ENCODE measurements at regions not wholly inside any gene's neighbourhood (a gene's known extent, or its start where the extent isn't known, plus 50 kb on each side); places are given as distances from the start of the nearest gene placed in this dataset.
"Not testable (repeated sequence)": the region's sequence is repeated elsewhere in the genome, so short reads cannot be mapped to it uniquely, and the experiment has no call there.

GRCh38 chr5:57937025-57937424 lies 454.4 kb upstream of the ACTBL2 start:
- Histone ChIP-seq H3K36me3 (replicated peaks) (no peaks in the 10 kb centered on the region), H3K27me3 (ENCODE audit: low read depth) (no peaks in the 10 kb centered on the region), H3K4me3 (no peak overlapping the region), H3K9me3 (no peaks in the 10 kb centered on the region), H3K4me1 (no peaks in the 10 kb centered on the region)
- no peak for DNase-seq (ENCODE audit: low spot score in 2 of 2)
- in situ Hi-C loops (cut with MboI; ENCODE audit: low sequenced_read_pairs) = no loop called here

DNA sequence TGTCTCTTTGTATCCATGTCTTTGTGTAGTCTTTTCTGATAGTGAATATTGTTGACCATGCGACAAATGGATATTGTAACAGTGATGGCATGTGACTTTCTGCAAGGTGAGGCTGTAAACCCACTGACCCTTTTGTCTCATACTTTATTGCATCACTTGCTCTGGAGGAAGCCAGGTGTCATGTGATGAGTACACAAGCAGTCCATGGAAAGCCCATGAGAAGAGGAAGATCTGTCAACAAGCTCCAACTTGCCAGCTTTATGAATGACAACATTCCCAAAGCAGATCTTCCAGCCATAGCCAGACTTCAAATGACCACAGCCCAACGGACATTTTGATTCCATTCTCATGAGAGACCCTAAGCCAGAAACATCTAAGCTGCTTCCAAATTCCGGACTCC lies 450.1 kb upstream of the ACTBL2 start:
- in situ Hi-C loops (cut with MboI; ENCODE audit: low sequenced_read_pairs) = no loop called here
- Histone ChIP-seq H3K9me3 (no peaks in the 10 kb centered on the region), H3K36me3 (replicated peaks) (no peaks in the 10 kb centered on the region), H3K4me3 (no peak overlapping the region), H3K27me3 (ENCODE audit: low read depth) (no peaks in the 10 kb centered on the region), H3K4me1 (no peaks in the 10 kb centered on the region)
- DNase-seq (ENCODE audit: low spot score in 2 of 2) = no peak

GRCh38 chr5:57931807-57932206 lies 449.2 kb upstream of the ACTBL2 start:
- Histone ChIP-seq H3K4me3 (no peak overlapping the region), H3K9me3 (no peaks in the 10 kb centered on the region), H3K27me3 (ENCODE audit: low read depth) (no peaks in the 10 kb centered on the region), H3K36me3 (replicated peaks) (no peaks in the 10 kb centered on the region), H3K4me1 (no peaks in the 10 kb centered on the region)
- DNase-seq (ENCODE audit: low spot score in 2 of 2) = no peak
- in situ Hi-C loops (cut with MboI; ENCODE audit: low sequenced_read_pairs) = no loop called here

GRCh38 chr5:57931352-57931751 lies 448.7 kb upstream of the ACTBL2 start:
- in situ Hi-C loops (cut with MboI; ENCODE audit: low sequenced_read_pairs) = no loop called here
- DNase-seq (ENCODE audit: low spot score in 2 of 2) = no peak
- H3K4me3 ChIP-seq = no peak overlapping the region

GRCh38 chr5:57929271-57929670 lies 446.7 kb upstream of the ACTBL2 start:
- H3K4me3 ChIP-seq = no peak overlapping the region
- in situ Hi-C loops (cut with MboI; ENCODE audit: low sequenced_read_pairs) = no loop called here
- no peaks in the 10 kb centered on the region for H3K36me3 ChIP-seq (replicated peaks)
- no peak for DNase-seq (ENCODE audit: low spot score in 2 of 2)
- H3K4me1 ChIP-seq = no peaks in the 10 kb centered on the region
- H3K9me3 ChIP-seq = no peaks in the 10 kb centered on the region
- no peaks in the 10 kb centered on the region for H3K27me3 ChIP-seq (ENCODE audit: low read depth)

More at GRCh38 chr5:57931352-57931751, 448.7 kb upstream of the ACTBL2 start:
- Histone ChIP-seq H3K27me3 (ENCODE audit: low read depth) (no peaks in the 10 kb centered on the region), H3K4me1 (no peaks in the 10 kb centered on the region), H3K36me3 (replicated peaks) (no peaks in the 10 kb centered on the region), H3K9me3 (no peaks in the 10 kb centered on the region)

- H3K36me3 ChIP-seq (replicated peaks); H3K4me1 ChIP-seq; H3K4me3 ChIP-seq; in situ Hi-C loops (cut with MboI; ENCODE audit: low sequenced_read_pairs); H3K27me3 ChIP-seq (ENCODE audit: low read depth); H3K9me3 ChIP-seq; DNase-seq (ENCODE audit: low spot score in 2 of 2): not testable (repeated sequence)
Measured at GRCh38 chr5:57923094-57923493, 440.5 kb upstream of the ACTBL2 start.

DNA sequence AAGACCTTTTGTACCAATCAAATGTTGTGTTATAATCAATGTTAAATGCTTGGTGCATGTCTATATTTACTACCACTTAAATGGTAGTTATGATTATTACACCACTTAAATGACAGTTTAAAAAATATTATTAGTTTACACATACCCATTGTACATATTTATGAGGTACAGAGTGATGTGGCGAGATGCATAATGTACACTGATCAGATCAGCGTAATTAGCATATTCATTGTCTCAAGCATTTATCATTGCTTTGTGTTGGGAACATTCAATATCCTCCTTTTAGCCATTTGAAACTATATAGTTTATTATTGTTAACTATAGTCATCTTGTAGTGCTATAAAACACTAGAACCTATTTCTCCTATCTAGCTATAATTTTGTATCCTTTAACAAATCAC lies 434.4 kb upstream of the ACTBL2 start:
- H3K27me3 ChIP-seq (ENCODE audit: low read depth) = no peaks in the 10 kb centered on the region
- no peaks in the 10 kb centered on the region for H3K9me3 ChIP-seq
- no peaks in the 10 kb centered on the region for H3K36me3 ChIP-seq (replicated peaks)
- DNase-seq (ENCODE audit: low spot score in 2 of 2) = no peak
- in situ Hi-C loops (cut with MboI; ENCODE audit: low sequenced_read_pairs) = no loop called here
- H3K4me3 ChIP-seq = no peak overlapping the region
- no peaks in the 10 kb centered on the region for H3K4me1 ChIP-seq

DNA sequence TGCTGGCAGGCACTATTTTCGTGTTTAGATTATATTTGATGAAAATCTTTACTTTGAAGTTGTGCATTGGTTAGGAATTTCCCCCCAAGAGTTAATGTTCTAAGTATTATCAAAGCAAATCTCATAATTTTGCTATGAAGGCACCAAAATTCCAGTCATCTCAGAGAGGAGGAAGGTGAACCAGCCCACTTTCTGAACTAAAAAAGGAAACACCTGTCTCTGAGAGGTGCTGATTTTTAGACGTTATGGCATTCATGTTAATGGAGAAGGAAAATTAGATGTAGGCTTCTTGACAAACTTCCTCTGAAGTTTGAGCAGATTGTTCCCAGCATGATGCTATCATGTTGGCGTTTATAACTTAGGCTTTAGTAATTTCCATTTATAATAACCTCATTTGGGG lies 432.9 kb upstream of the ACTBL2 start:
- no peaks in the 10 kb centered on the region for H3K4me1 ChIP-seq
- H3K36me3 ChIP-seq (replicated peaks) = no peaks in the 10 kb centered on the region
- no peaks in the 10 kb centered on the region for H3K9me3 ChIP-seq
- H3K4me3 ChIP-seq = no peak overlapping the region
- H3K27me3 ChIP-seq (ENCODE audit: low read depth) = no peaks in the 10 kb centered on the region
- DNase-seq (ENCODE audit: low spot score in 2 of 2) = no peak
- in situ Hi-C loops (cut with MboI; ENCODE audit: low sequenced_read_pairs) = no loop called here

- no peak for DNase-seq (ENCODE audit: low spot score in 2 of 2)
- in situ Hi-C loops (cut with MboI; ENCODE audit: low sequenced_read_pairs) = no loop called here
- Histone ChIP-seq H3K4me3 (no peak overlapping the region), H3K9me3 (no peaks in the 10 kb centered on the region), H3K4me1 (no peaks in the 10 kb centered on the region), H3K36me3 (replicated peaks) (no peaks in the 10 kb centered on the region), H3K27me3 (ENCODE audit: low read depth) (no peaks in the 10 kb centered on the region)
Measured at GRCh38 chr5:57911438-57911837, 428.8 kb upstream of the ACTBL2 start.

DNA sequence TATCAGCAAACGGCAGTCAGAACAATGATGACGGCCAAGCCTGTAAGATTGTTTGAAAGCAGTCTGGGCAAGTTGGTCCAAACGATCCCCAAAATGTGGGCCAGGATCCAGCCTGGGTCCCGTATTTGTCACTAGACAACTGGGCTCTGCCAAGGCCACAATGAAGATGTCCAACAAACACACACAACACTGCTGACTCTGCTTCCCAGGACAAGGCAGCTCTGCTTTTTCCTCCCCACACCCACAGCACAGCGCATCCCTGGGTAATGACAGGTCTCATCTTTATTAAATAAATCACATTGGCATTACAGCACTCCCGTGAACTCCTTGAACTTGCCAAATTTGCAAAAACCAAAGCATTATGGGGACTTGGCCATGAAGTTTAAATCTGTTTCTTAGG lies 424.1 kb upstream of the ACTBL2 start:
- no peaks in the 10 kb centered on the region for H3K4me1 ChIP-seq
- no peak for DNase-seq (ENCODE audit: low spot score in 2 of 2)
- H3K9me3 ChIP-seq = no peaks in the 10 kb centered on the region
- H3K36me3 ChIP-seq (replicated peaks) = no peaks in the 10 kb centered on the region
- no peaks in the 10 kb centered on the region for H3K27me3 ChIP-seq (ENCODE audit: low read depth)
- in situ Hi-C loops (cut with MboI; ENCODE audit: low sequenced_read_pairs) = no loop called here
- H3K4me3 ChIP-seq = no peak overlapping the region

DNA sequence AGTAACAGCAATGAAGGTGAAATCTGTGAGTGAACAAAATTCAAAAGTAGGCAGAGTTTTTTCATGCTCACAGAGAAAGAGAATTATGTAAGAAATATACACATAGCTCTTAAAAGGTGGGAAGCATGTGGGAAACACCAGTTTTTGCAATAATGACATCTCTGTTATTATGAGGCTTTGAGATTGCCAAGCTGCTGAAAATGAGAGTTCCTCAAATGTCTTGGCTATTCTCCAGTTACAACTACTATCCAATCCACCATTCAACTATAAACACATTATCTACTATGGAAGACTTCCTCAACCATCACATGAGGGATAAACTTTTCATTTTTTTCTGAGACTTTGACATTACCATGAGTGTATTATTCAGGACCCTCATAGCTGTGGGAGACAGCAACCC lies 420.8 kb upstream of the ACTBL2 start:
- Histone ChIP-seq H3K27me3 (ENCODE audit: low read depth) (no peaks in the 10 kb centered on the region), H3K36me3 (replicated peaks) (no peaks in the 10 kb centered on the region), H3K4me3 (no peak overlapping the region), H3K4me1 (no peaks in the 10 kb centered on the region), H3K9me3 (no peaks in the 10 kb centered on the region)
- in situ Hi-C loops (cut with MboI; ENCODE audit: low sequenced_read_pairs) = no loop called here
- DNase-seq (ENCODE audit: low spot score in 2 of 2) = no peak

DNA sequence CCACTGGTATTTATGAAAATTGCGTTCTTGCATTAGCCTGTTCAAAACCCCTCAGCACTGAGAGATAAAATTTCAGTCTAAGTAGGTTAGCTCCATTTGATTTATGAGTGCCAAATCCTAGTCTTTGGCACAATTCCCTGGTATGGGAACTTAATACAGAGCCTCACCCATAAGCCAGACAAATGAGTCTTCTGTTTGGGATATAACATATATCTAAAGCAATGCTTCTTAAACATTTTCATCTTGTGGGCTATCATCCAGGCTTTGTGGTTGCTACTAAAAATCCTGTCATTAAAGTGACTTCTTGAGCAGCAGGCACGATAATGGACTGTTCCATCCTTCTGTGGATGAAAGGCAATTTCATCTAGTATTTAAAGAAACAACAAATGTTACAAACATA lies 419.5 kb upstream of the ACTBL2 start:
- no peak for DNase-seq (ENCODE audit: low spot score in 2 of 2)
- Histone ChIP-seq H3K4me1 (no peaks in the 10 kb centered on the region), H3K4me3 (no peak overlapping the region), H3K27me3 (ENCODE audit: low read depth) (no peaks in the 10 kb centered on the region), H3K9me3 (no peaks in the 10 kb centered on the region), H3K36me3 (replicated peaks) (no peaks in the 10 kb centered on the region)
- in situ Hi-C loops (cut with MboI; ENCODE audit: low sequenced_read_pairs) = no loop called here

- in situ Hi-C loops (cut with MboI; ENCODE audit: low sequenced_read_pairs) = no loop called here
- Histone ChIP-seq H3K9me3 (no peaks in the 10 kb centered on the region), H3K27me3 (ENCODE audit: low read depth) (no peaks in the 10 kb centered on the region), H3K4me3 (no peak overlapping the region), H3K36me3 (replicated peaks) (no peaks in the 10 kb centered on the region), H3K4me1 (no peaks in the 10 kb centered on the region)
- no peak for DNase-seq (ENCODE audit: low spot score in 2 of 2)
Measured at GRCh38 chr5:57900381-57900944, 417.9 kb upstream of the ACTBL2 start.

DNA sequence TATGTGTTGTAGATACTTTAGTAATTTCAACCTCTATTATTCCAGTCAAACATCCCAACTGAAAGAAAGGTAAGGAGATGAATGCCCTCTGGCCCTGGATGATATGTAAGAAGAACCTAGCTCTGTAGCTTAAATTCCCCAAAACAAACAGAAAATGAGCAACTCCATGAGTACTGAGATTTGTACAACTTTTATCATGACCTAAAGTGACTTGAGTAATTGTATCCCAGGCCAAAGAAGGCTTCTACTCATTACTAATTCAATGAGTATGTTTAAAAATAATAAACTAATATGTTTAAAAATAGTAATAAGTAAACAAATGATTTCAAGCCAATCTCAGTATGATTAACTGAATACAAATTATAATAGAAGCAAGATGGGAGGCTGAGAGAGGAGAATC lies 414.0 kb upstream of the ACTBL2 start:
- Histone ChIP-seq H3K36me3 (replicated peaks) (no peaks in the 10 kb centered on the region), H3K27me3 (ENCODE audit: low read depth) (no peaks in the 10 kb centered on the region), H3K4me1 (no peaks in the 10 kb centered on the region), H3K9me3 (no peaks in the 10 kb centered on the region), H3K4me3 (no peak overlapping the region)
- no peak for DNase-seq (ENCODE audit: low spot score in 2 of 2)
- in situ Hi-C loops (cut with MboI; ENCODE audit: low sequenced_read_pairs) = no loop called here

- in situ Hi-C loops (cut with MboI; ENCODE audit: low sequenced_read_pairs) = no loop called here
- Histone ChIP-seq H3K4me3 (no peak overlapping the region), H3K4me1 (no peaks in the 10 kb centered on the region), H3K9me3 (no peaks in the 10 kb centered on the region), H3K27me3 (ENCODE audit: low read depth) (no peaks in the 10 kb centered on the region), H3K36me3 (replicated peaks) (no peaks in the 10 kb centered on the region)
- DNase-seq (ENCODE audit: low spot score in 2 of 2) = no peak
Measured at GRCh38 chr5:57895766-57896165, 413.2 kb upstream of the ACTBL2 start.

All from HAP-1 (cell line).